ENCODE measurements at regions not wholly inside any gene's neighbourhood (a gene's known extent, or its start where the extent isn't known, plus 50 kb on each side); places are given as distances from the start of the nearest gene placed in this dataset.

GRCh38 chrX:110951472-110952269, 144.3 kb upstream of the PAK3 start:
- no peak for DNase-seq (ENCODE audit: low read depth)
- no peak for TF ChIP-seq CTCF (conservative IDR thresholded peaks at IDR 0.05; ENCODE audit: low read depth, low read length)
- no peak overlapping the region for H3K4me3 ChIP-seq (ENCODE audit: low read length)

- no peak for DNase-seq (ENCODE audit: low read depth)
- no peak for TF ChIP-seq CTCF (conservative IDR thresholded peaks at IDR 0.05; ENCODE audit: low read depth, low read length)
- H3K4me3 ChIP-seq (ENCODE audit: low read length), result peak overlapping the region; percentile 27
These were observed 149.4 kb upstream of the CHRDL1 start for GRCh38 chrX:110944751-110945675.

GRCh38 chrX:110944311-110944750, 148.7 kb upstream of the CHRDL1 start:
- peak overlapping the region; percentile 27 for H3K4me3 ChIP-seq (ENCODE audit: low read length)
- TF ChIP-seq CTCF (conservative IDR thresholded peaks at IDR 0.05; ENCODE audit: low read depth, low read length), result no peak
- no peak for DNase-seq (ENCODE audit: low read depth)

GRCh38 chrX:110941906-110942305, 146.3 kb upstream of the CHRDL1 start:
- H3K4me3 ChIP-seq (ENCODE audit: low read length), result no peak overlapping the region
- no peak for TF ChIP-seq CTCF (conservative IDR thresholded peaks at IDR 0.05; ENCODE audit: low read depth, low read length)
- DNase-seq (ENCODE audit: low read depth), result no peak

- TF ChIP-seq CTCF (conservative IDR thresholded peaks at IDR 0.05; ENCODE audit: low read depth, low read length), result no peak
- DNase-seq (ENCODE audit: low read depth), result no peak
- H3K4me3 ChIP-seq (ENCODE audit: low read length), result no peak overlapping the region
These were observed 143.5 kb upstream of the CHRDL1 start for GRCh38 chrX:110938977-110939732.

GRCh38 chrX:110924871-110925270, 129.3 kb upstream of the CHRDL1 start:
- DNase-seq (ENCODE audit: low read depth), result no peak
- no peak overlapping the region for H3K4me3 ChIP-seq (ENCODE audit: low read length)
- no peak for TF ChIP-seq CTCF (conservative IDR thresholded peaks at IDR 0.05; ENCODE audit: low read depth, low read length)
